GM10248 (cell line): ENCODE measurements at regions not wholly inside any gene's neighbourhood (a gene's known extent, or its start where the extent isn't known, plus 50 kb on each side); places are given as distances from the start of the nearest gene placed in this dataset.

Source experiments
- CTCF ChIA-PET: fragments of 300-600 bp; sonication (Branson Sonifier 250); formaldehyde crosslinking; extraction: SDS; loops from one replicate; lab custom pipeline; 2021; ENCODE audit warnings: antibody characterized with exemption; lab: Yijun Ruan, JAX
- POLR2A ChIA-PET: fragments of 350-650 bp; sonication (Branson Sonifier 250); formaldehyde crosslinking; extraction: SDS; loops from one replicate; lab custom pipeline; 2020; ENCODE audit warnings: antibody characterized with exemption; lab: Yijun Ruan, JAX
- DNase-seq: peaks from one replicate; pipeline ENCODE4 v3.0.0; 2012; ENCODE audit errors: extremely low spot score
- CTCF ChIP-seq: IDR thresholded peaks from 2 replicates; pipeline ENCODE4 v1.5.1; 2012; ENCODE audit warnings: mild to moderate bottlenecking, low read depth; ENCODE audit errors: extremely low read depth, missing control alignments, control extremely low read depth

- no peak for TF ChIP-seq CTCF
- CTCF ChIA-PET, result interaction anchor here (0.9 to 1.0 kb wide), 2 partner anchors 9 to 73 kb away, joined by 3 to 4 read pairs; no protein-coding TSS in a partner anchor
- no peak for DNase-seq
- POLR2A ChIA-PET, result no interaction called here
Measured at GRCh38 chr11:26018336-26018735, 313.6 kb upstream of the ANO3 start.

- POLR2A ChIA-PET, result no interaction called here
- no peak for TF ChIP-seq CTCF
- no peak for DNase-seq
- CTCF ChIA-PET, result interaction anchor here (1.2 kb wide), 1 partner anchor 13 kb away, joined by 4 read pairs; no protein-coding TSS in a partner anchor
Measured at GRCh38 chr11:26019386-26019785, 312.5 kb upstream of the ANO3 start.

- ChIA-PET POLR2A (no interaction called here), CTCF (interaction anchor here (1.2 to 1.3 kb wide), 2 partner anchors 14 to 29 kb away, joined by 3 read pairs; no protein-coding TSS in a partner anchor)
- DNase-seq, result no peak
- no peak for TF ChIP-seq CTCF
Measured at GRCh38 chr11:26021017-26021416, 310.9 kb upstream of the ANO3 start.

- POLR2A ChIA-PET, result no interaction called here
- DNase-seq, result no peak
- CTCF ChIA-PET, result no interaction called here
- TF ChIP-seq CTCF, result no peak
Measured at GRCh38 chr11:26023057-26023456, 308.9 kb upstream of the ANO3 start.

- POLR2A ChIA-PET, result no interaction called here
- CTCF ChIA-PET, result no interaction called here
- TF ChIP-seq CTCF, result no peak
- DNase-seq, result no peak
Measured at GRCh38 chr11:26025676-26026075, 306.3 kb upstream of the ANO3 start.

GRCh38 chr11:26026078-26026477 lies 305.9 kb upstream of the ANO3 start:
- POLR2A ChIA-PET, result no interaction called here
- DNase-seq, result no peak
- CTCF ChIA-PET, result interaction anchor here (1.0 kb wide), 1 partner anchor 14 kb away, joined by 3 read pairs; no protein-coding TSS in a partner anchor
- no peak for TF ChIP-seq CTCF
